Vagina (tissue), 2 donors: ENCODE measurements at regions not wholly inside any gene's neighbourhood (a gene's known extent, or its start where the extent isn't known, plus 50 kb on each side); places are given as distances from the start of the nearest gene placed in this dataset.
"Not testable (repeated sequence)": the region's sequence is repeated elsewhere in the genome, so short reads cannot be mapped to it uniquely, and the experiment has no call there.

ENCODE experiments used
- DNase-seq, 2 donors: peaks; one replicate each; pipeline ENCODE4 v3.0.0-alpha.2; 2017; ENCODE audit errors: extremely low spot score in 2 of 2
- H3K27ac ChIP-seq: fragments of 200-600 bp; sonication (generic); one replicate; pipeline ENCODE4 v1.5.1; 2019
- H3K27me3 ChIP-seq: fragments of 200-600 bp; sonication (generic); one replicate; pipeline ENCODE4 v1.5.1; 2019
- H3K36me3 ChIP-seq, 2 donors: fragments of 200-600 bp; sonication (generic); one replicate each; pipeline ENCODE4 v1.5.1; 2017 to 2019
- H3K4me1 ChIP-seq: fragments of 200-600 bp; sonication (generic); one replicate; pipeline ENCODE4 v1.5.1; 2019
- H3K4me3 ChIP-seq, 2 donors: fragments of 200-600 bp; sonication (generic); 1 replicate in 1 of 2; 2 replicates in 1 of 2; pipeline ENCODE4 v1.5.1; 2016 to 2019
- H3K9me3 ChIP-seq: fragments of 200-600 bp; sonication (generic); one replicate; pipeline ENCODE4 v1.5.1; 2019
- CTCF ChIP-seq, 3 experiments: fragments of 450-650 bp in 2 of 3; fragments of 200-600 bp in 1 of 3; sonication (generic) in 1 of 3; IDR thresholded peaks; one replicate each; pipeline ENCODE4 v1.5.1; 2017 to 2019; ENCODE audit warnings: antibody characterized with exemption in 3 of 3, mild to moderate bottlenecking in 2 of 3, moderate library complexity in 2 of 3
- POLR2A ChIP-seq, 2 donors: fragments of 450-650 bp; IDR thresholded peaks; one replicate each; pipeline ENCODE4 v1.6.1; 2017; ENCODE audit warnings: antibody characterized with exemption in 2 of 2, mild to moderate bottlenecking in 2 of 2, moderate library complexity in 2 of 2
- POLR2AphosphoS5 ChIP-seq, 2 donors: sonication (generic); formaldehyde crosslinking; IDR thresholded peaks; one replicate each; pipeline ENCODE4 v1.9.0; 2017; ENCODE audit warnings: antibody characterized with exemption in 2 of 2, mild to moderate bottlenecking in 2 of 2, low read depth in 1 of 2; ENCODE audit not compliant: insufficient read depth in 1 of 2
- intact Hi-C: fragments of 100-400 bp; cut with DNase I; formaldehyde crosslinking; loops from one replicate; pipeline ENCODE4 v1.15.1; 2023

- H3K27ac ChIP-seq, DNase-seq, H3K27me3 ChIP-seq, H3K4me3 ChIP-seq, H3K9me3 ChIP-seq, H3K4me1 ChIP-seq, intact Hi-C loops, H3K36me3 ChIP-seq: not testable (repeated sequence)
Measured at GRCh38 chr11:89654669-89655068, 55.4 kb upstream of the TRIM77 start.

GRCh38 chr11:89658767-89659166 lies 51.3 kb upstream of the TRIM77 start:
- DNase-seq, H3K27ac ChIP-seq, H3K36me3 ChIP-seq, H3K9me3 ChIP-seq, H3K4me1 ChIP-seq, H3K27me3 ChIP-seq, H3K4me3 ChIP-seq, intact Hi-C loops: not testable (repeated sequence)

GRCh38 chr11:89659414-89659813 lies 50.7 kb upstream of the TRIM77 start:
- H3K4me3 ChIP-seq, H3K27me3 ChIP-seq, intact Hi-C loops, DNase-seq, H3K4me1 ChIP-seq, H3K9me3 ChIP-seq, H3K36me3 ChIP-seq, H3K27ac ChIP-seq: not testable (repeated sequence)

- no peaks in the 10 kb centered on the region for H3K27me3 ChIP-seq
- no peak for DNase-seq
- intact Hi-C loops, result no loop called here
- no peaks in the 10 kb centered on the region for H3K4me1 ChIP-seq
- no peak overlapping the region for H3K4me3 ChIP-seq
- no peak for TF ChIP-seq CTCF (IDR thresholded peaks at IDR 0.05)
- no peak for TF ChIP-seq POLR2A (IDR thresholded peaks at IDR 0.05)
- TF ChIP-seq POLR2AphosphoS5 (IDR thresholded peaks at IDR 0.05; ENCODE audit: insufficient read depth in 1 of 2, low read depth in 1 of 2), result no peak
- no peaks in the 10 kb centered on the region for H3K9me3 ChIP-seq
- H3K36me3 ChIP-seq, result no peaks in the 10 kb centered on the region
- H3K27ac ChIP-seq, result no peak overlapping the region
Measured at GRCh38 chr11:89660234-89660633, 49.9 kb upstream of the TRIM77 start.
